GM21423 (cell line): ENCODE measurements at regions not wholly inside any gene's neighbourhood (a gene's known extent, or its start where the extent isn't known, plus 50 kb on each side); places are given as distances from the start of the nearest gene placed in this dataset.
"Not testable (repeated sequence)": the region's sequence is repeated elsewhere in the genome, so short reads cannot be mapped to it uniquely, and the experiment has no call there.

Experiments
- ATAC-seq: cut with Tn5 transposase; IDR thresholded peaks from one replicate; pipeline ENCODE4 v1.9.1; 2021; ENCODE audit warnings: mild to moderate bottlenecking, moderate library complexity; ENCODE audit not compliant: unreplicated experiment

DNA sequence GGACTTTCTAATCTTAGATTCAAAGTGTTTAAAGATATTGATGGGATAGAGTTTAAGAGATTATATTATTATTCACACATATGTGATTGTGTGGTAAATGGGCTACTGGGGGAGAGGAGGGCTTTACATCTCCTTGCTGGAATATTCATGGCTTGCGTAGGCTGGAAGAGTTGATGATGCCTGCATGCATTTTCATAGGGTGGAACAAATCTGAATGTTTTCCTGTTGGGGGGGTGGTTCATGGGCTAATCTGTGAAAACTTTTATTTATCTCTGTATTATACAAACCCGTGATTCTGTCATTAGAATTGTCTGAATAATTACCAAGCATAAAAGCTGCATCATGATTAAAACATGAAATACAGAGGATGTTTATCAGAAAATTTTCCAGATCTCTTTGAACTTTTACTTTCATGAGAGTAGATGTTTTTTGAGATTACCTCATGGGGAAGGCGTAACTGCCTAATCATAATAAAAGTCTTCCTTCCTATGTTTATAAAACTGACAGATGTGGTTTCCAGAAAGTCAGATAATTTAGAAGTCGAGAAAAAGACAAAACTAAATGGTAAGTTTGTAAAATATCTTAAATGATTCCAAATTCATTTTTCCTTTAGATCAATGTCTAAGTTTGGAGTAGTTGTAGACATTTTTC is 1185.4 kb upstream of the SEMA6A start:
- no peak for ATAC-seq

DNA sequence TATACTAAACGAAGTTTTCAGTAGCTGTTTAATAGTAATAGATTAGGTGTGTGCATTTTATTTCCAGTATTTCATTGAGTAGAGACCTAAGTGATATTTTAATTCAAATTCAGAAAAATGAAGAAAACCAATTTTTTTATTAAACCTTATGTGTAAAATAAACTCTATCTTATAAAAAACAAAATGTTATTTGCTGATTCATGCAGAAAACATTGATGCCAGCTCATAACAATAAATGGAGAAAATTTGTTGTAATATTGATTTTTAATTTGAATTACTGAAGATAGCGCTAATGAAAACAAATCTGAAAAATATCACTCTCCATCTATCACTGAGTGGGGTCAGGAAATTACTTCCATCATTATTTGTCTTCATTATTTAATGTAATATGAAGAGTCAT is 1177.8 kb upstream of the SEMA6A start:
- no peak for ATAC-seq

DNA sequence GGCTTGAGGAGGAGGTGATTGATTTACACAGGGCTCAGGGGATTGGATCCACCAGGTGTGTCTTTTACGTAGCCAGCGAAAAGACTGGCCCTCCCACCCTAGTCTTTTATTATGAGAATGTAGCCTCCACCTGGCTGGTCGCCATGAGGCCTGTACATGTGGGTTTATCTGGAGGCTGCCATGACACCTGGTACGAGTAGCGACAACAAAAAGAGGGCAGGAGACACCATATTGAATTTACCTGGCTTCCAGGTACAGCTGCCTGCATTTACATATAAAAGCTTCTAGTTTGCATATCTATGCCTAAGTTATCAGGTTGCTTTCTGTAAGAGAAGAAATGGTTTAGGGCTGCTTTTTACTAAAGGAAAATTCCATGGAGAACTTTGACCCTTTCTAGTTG is 1173.7 kb upstream of the SEMA6A start:
- no peak for ATAC-seq

DNA sequence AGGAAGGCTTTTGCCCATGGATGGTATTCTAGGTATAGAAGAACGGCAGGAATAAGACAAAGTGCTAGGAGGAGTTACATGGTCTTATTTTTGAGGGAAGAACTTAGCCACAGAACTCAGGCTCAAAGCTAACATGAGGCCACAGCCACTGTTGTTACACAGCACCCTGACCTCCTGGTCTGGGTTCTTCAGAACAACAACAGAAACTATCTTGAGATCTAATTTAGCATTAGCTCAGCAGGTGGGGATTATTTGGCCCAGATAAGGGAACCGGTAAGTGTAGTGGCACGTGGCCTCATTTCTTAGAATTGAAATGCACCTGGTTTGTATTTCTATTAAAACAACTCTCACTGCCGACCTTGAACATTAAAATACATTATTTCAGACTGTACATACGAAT is 1168.7 kb upstream of the SEMA6A start:
- no peak for ATAC-seq

DNA sequence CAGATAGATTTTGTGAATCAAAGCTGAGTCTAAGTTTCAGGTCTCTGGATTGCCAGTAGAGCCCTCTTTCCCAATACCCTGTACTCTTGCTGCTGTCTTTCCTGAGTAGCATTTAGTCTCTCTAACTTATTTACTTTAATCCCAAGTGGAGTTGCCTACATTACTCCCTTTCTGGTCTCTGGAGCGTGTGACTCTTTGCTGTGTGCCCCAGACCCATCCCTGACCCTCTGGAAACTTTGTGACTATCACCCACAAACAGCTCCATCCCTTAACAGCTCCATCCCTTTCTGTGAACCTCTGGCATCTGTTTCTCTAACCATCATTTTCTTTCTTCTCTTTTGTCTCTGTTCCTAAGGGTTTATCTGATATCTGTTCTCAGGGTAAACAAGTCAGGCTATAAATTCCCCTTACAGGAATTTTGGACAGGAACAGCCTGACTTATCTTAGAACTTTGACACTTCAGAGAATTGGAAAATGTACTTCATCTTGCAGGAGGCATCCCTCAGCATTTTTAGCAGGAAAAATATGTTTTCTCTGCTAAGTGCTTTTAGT is 1167.1 kb upstream of the SEMA6A start:
- no peak for ATAC-seq

DNA sequence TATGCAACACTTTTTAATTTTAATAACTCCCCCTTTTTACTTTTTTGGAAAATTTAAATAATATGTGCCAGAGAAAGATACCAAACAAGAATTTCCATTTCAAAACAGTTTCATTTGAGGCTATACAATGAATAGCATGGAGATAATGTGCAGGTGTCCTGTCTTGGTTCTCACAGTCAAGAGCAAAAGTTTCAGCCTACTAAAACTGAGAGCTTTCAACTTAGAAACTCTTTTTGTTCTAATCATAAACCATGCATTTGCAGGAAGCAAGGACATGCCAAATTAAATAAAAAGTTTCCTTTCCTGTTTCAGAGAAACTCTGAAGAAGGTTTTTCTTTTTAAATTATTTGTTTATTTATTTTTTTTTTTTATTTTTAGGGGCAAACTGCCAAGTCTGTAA is 1165.6 kb upstream of the SEMA6A start:
- no peak for ATAC-seq

DNA sequence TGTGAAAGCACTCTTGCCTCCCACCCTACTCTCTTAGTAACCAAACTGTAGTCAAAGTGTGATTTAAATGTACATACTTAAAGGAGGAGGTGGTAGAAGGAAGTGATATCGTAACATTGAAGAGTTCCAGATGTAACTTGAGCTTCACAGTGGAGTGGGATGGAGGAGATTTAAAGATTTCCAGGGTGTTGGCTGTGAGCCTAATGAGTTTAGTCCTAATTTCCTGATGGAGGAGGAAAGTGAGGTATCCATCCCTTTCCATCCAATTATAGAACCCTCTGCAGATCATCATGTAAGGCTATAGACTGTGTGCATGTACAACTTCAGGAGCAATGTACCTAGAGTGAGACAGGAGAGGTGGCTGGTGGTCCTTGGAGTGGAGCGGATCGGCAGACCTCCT is 1163.9 kb upstream of the SEMA6A start:
- no peak for ATAC-seq

DNA sequence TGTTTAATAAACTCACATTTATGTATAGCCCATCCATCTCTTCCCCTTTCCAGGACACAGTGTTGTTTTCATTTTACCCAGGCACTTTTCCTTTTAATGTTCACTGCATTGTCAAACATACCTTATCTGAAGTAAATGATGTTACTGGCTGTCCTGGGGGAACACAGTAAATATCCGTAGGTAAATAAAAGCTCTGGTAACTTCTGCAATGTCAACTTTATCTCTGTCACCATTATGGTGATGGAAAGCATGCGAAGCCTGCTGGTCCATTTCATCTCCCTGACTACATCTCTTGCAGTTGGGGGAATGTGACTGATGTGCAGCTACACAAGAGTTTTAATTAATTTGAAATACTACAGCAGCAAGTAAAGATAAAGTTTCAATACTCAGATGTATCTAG is 1162.1 kb upstream of the SEMA6A start:
- no peak for ATAC-seq

DNA sequence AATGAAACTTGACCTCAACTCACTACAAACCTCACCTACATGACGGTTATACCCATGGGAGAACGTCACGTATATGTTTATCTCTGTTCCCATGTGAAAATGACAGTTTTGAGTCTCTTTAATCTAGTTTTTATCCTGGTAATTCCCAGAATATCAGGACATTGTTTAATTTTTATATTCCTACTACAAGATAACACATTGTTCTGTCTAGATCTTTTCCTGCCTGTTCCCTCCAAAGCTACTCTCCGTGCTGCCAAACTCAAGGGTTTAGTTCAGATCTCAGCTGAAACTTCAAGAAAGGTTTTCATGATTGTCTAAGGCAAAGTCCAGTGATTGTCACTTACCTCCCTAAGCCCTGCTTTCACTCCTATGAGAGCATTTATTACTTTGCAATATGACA is 1159.4 kb upstream of the SEMA6A start:
- ATAC-seq = no peak

DNA sequence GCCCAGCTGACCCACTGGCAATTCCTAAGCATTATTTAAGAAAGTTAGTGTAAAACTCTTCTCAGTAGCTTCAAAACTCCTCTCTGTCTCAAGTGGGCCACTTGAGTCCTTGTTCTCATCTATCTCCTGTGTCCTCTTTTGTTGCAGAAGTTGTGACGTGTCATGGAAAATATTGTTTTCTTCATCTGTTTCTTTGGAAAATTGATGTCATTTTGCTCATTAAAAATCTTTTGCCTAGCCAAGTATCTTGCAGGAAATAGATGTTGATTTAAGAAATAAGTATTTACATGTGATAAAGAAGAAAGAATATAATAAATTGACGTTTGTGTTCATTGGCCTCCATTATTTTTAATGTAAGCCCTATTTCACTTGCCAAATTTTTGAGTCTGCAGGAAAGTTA is 1158.4 kb upstream of the SEMA6A start:
- no peak for ATAC-seq

DNA sequence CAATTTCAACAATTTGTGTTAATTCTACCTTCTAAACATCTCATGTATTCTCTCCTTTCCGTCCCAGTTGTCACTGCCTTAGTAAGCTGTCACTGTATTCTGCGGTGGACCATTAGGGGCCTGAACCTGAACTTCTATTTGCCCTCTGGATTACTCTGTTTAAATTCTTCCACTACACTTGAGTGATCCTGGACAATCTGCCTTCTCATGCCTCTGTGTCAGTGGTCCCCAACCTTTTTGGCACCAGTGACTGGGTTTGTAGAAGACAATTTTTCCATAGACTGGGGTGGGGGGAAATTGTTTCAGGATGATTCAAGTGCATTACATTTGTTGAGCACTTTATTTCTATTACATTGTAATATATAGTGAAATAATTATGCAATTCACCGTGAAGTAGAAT is 1157.6 kb upstream of the SEMA6A start:
- ATAC-seq = no peak

DNA sequence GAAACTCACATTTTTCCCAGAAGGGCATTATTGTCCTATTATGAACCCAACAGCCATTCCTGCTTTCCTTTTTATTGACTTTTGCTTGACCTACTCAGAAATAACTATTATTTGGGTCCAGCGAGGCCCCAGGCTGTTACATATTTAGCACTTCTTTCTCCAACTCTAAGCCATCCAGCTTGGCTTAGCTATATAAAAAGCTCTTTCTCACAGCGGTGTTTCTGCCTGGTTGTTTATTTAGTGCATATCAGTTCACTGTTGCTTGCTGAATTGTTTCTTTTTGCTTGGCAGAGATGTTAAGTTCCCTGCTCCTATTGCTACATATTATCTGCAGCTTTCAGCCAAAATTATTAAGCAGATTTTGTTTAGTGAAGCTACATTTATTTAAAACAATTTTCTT is 1156.8 kb upstream of the SEMA6A start:
- no peak for ATAC-seq

DNA sequence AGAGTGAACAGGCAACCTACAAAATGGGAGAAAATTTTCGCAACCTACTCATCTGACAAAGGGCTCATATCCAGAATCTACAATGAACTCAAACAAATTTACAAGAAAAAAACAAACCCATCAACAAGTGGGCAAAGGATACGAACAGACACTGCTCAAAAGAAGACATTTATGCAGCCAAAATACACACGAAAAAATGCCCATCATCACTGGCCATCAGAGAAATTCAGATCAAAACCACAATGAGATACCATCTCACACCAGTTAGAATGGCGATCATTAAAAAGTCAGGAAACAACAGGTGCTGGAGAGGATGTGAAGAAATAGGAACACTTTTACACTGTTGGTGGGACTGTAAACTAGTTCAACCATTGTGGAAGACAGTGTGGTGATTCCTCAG is 1146.2 kb upstream of the SEMA6A start:
- not testable (repeated sequence) for ATAC-seq

DNA sequence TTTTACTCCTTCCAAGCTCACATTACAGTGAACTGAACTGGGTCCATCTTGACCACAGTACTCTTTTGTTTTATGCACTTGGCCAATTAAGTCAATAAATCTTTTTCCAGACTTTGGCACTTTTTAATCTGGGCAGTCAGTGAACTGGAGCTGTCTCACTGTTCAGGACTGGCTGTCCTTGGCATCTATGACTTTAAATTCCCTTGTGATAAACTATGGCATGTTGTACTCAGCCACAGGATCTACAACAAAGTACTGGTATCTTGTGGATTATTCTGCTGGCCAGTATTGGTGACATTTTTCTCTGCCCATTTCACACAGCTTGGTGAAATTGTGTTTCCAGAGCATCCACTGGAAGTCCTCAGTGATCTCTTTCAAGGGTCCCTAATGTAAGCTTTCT is 1144.8 kb upstream of the SEMA6A start:
- no peak for ATAC-seq

DNA sequence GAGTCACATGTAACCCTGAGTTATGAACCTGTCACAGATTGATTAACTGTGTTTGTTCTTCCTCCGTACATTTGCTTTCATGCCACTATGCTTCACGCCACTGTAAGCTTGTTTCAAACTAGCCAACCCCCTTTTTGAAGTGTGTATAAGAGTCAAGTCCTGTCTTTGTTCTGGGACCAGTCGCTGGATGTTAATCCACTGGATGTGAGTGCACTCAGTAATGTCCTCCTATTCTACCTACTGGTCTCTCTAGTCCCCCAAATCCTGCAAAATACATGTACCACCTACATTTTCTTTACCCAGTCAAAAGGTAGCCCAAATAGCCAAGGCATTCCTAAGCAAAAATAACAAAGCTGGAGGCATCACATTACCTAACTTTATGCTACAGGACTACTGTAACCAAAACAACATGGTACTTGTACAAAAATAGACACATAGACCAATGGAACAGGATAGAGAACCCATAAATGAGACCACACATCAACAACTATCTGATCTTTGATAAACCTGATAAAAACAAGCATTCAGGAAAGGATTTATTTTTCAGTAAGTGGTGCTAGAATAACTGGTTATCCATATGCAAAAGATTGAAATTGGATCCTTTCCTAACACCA is 1139.1 kb upstream of the SEMA6A start:
- no peak for ATAC-seq

DNA sequence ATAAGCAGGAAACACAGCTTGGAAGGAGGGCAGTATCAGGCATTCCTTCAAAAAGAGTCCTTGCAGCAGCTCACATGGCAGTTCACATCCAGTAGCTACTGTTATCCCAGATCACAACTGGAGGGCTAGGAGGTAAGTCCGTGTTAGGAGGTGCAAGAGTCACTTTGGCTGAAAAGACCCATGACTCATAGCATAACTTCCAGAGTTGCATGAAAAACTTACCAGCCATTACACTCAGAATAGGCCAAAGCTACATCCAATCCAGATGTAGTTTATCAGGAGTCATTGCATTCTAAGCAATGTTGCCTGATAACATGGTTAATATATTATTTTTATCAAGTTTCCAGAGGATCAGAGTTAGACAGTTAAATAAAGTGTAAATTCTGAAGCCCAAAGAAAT is 1126.4 kb upstream of the SEMA6A start:
- ATAC-seq = no peak

DNA sequence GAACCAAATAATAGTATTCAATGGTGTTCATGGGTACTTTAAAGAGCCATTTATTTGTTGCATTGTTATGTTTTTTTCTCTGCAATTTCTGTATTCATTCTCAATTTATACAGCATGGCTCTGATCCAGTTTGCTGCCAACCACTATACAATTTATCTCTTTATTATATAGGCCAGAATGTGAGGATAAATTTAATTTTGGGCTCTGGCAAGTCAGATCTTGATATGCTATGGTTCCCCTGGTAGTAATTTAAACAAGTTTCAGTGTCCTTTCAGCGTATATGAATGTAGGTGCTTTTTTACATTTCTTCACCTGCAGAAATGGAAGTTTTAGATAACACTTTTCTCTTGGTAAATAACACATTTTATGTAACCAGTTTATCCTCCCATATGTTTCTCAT is 1118.0 kb upstream of the SEMA6A start:
- no peak for ATAC-seq

DNA sequence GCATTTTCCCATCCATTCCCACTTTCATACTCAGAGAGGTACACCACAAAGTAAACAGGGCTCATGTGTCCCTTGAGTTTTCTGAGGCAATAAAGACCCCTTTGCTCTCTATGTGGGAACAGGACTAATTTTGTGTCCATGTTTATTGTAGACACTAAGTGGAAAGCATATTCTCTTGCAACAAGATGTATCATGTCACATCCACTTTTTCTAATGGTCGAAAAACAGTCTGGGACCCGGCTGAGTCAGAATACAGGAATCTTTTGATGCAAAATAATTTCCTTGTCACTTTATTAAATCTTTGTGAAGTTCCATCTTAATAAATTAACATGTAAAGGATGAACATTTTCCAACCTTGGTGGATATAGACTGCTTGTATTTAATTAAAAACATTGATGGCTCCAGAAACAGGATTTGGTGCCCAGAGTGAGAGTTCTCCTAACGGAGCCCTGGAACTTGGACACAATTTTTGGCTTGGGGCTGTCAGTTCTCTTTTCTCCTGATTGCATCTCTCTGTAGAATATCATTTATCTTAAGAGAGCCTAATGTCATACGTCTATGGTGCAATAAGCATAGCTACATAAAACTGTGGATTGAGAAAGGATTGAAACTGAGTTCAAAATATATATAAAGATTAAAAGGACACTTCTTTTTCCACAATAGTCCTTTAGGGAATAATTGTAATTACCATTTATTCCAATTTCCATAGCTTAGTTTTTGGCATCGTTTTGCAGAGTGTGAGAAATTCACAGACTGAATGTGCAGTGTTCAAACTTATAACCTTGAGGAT is 1116.7 kb upstream of the SEMA6A start:
- ATAC-seq = no peak

DNA sequence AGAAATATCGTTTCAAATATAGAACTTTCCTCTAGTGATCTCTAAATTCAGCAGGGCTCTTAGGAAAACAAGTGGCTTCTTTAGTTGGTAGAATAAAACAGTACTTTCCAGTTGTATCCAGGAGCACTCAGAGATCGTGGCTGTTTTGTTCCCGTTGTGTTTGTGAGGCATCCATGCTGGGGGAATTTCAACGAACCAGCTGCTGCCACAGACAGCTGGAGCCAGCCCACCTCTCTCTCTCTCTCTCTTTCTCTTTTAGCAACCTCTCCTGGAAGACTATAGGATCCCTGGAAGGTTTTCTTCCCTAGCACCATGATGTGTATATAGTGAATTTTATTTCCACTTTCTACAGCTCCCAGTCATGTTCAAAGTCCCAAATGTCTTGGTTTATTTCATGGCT is 1116.0 kb upstream of the SEMA6A start:
- ATAC-seq = no peak

DNA sequence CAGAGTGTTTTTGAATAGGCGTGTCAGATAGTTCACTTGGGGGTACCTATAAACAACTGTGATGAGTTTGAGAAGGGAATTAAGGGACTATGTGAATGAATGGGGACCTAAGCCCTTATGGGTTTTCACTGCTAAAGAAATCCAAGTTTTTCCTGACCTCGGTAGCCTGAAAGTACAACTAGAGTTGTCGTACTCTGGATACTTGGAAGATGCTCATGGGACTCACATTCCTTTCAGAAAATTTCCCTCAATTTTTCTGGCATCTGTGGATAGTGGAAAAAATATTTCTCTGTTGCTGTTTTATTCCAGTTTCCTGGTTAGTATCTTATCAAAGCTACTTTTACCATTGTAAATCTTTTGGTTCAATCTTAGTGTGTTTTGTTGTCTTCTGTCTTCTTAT is 1112.3 kb upstream of the SEMA6A start:
- no peak for ATAC-seq

DNA sequence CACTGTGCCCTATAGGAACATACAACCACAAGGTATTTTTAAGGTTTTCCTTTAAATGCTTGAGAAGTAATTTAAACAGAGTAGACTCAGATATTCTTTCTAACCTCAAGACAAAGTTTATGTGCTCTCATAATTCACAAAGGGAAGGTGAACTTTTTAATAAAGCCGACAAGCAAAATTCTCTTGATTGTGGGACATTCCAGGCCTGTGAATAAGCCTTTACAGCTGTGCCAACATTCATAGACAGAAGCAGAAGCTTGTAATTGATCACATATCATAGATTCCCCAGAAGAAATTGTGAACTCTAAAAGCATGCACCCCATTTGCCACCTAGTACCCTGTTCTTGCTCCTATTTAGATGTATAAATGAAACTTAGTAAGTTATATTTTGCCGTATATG is 1107.8 kb upstream of the SEMA6A start:
- ATAC-seq = no peak
